ENCODE measurements at regions not wholly inside any gene's neighbourhood (a gene's known extent, or its start where the extent isn't known, plus 50 kb on each side); places are given as distances from the start of the nearest gene placed in this dataset.

DNA sequence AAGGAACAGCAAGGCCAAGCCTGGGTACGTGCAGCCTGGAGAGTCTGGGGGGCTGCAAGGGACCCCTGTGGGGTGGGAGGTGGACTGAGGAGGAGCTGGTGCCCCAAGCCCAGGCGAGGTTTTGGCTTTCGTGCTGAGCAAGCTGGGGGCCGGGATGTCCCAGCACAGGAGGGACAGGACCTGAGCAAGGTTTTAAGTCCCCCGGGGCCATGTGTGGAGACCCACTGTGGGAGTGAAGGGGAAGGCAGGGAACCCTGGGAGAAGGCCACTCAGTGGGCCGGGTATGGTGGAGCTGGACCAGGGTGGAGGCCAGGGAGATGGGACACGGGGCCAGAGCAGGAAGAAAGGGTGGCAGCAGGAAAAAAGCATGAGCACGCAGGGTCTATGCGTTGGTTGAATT, 419.2 kb upstream of the SULF2 start:
- intact Hi-C loops (cut with DNase I), result no loop called here
- no peak for ATAC-seq

GRCh38 chr20:48203252-48203651, 418.0 kb upstream of the SULF2 start:
- DNase-seq (no peak), ATAC-seq (no peak)
- no peak overlapping the region for H3K27ac ChIP-seq
- H3K27me3 ChIP-seq, result no peaks in the 10 kb centered on the region
- intact Hi-C loops (cut with DNase I), result no loop called here
- no peaks in the 10 kb centered on the region for H3K9me3 ChIP-seq
- no peak overlapping the region for H3K4me3 ChIP-seq
- TF ChIP-seq CTCF (IDR thresholded peaks at IDR 0.05) (no peak), POLR2A (IDR thresholded peaks at IDR 0.05) (no peak)
- 45% methylated on average over 6 of the region's 6 CpGs for WGBS (ENCODE audit: insufficient coverage, low coverage, low lambda C conversion rate, missing lambda C conversion rate)
- H3K36me3 ChIP-seq, result no peaks in the 10 kb centered on the region
- H3K4me1 ChIP-seq, result no peaks in the 10 kb centered on the region

More for the DNA sequence above, 419.2 kb upstream of the SULF2 start:
- Histone ChIP-seq H3K27me3 (no peaks in the 10 kb centered on the region), H3K27ac (no peak overlapping the region), H3K36me3 (no peaks in the 10 kb centered on the region), H3K4me1 (no peaks in the 10 kb centered on the region), H3K9me3 (no peaks in the 10 kb centered on the region), H3K4me3 (no peak overlapping the region)
- no peak for TF ChIP-seq POLR2A (IDR thresholded peaks at IDR 0.05)
- no peak for TF ChIP-seq CTCF (IDR thresholded peaks at IDR 0.05)
- no peak for DNase-seq
- 78% methylated on average over 7 of the region's 9 CpGs for WGBS (ENCODE audit: insufficient coverage, low coverage, low lambda C conversion rate, missing lambda C conversion rate)

DNA sequence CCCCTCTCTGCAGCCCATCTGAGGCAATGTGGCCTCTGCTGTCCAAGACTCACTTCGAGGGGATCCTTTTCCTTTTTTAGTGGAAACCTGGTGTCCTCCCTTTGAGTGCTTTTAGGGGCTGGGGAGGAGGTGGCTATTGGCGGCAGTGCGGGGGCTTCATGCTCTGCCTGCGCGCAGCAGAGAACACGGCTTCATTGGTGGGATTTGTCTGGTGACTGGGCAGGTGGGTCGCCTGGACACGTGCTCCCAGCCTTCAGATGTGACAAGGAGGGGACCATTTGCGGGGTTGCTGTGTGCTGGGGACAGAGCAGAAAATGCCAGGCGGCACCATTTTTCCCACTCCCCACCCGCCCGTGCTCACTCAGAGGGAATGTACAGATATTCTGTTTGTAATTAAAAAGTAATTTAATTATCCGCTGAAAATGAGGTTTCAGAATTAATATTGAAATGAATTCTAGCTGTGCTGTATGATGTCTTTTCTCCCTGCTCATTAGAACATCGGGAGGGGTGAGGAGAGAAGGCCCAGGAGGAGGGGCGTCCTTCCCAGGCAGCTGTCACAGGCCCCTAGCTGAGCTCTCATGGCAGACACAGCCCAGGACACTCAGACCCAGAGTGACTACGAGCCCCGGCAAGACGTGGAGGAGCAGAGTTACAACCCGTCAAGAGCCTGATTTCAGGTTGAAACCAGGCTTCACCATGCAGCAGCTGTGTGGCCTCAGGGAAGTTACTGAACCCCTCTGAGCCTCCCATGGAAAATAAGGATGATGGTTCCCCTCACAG, 417.2 kb upstream of the SULF2 start:
- no peak for TF ChIP-seq CTCF (IDR thresholded peaks at IDR 0.05)
- no peak for TF ChIP-seq POLR2A (IDR thresholded peaks at IDR 0.05)
- WGBS (ENCODE audit: insufficient coverage, low coverage, low lambda C conversion rate, missing lambda C conversion rate), result 76% methylated on average over 12 of the region's 19 CpGs
- no peaks in the 10 kb centered on the region for H3K4me1 ChIP-seq
- intact Hi-C loops (cut with DNase I), result no loop called here
- ATAC-seq, result no peak
- DNase-seq, result no peak
- H3K9me3 ChIP-seq, result no peaks in the 10 kb centered on the region
- no peaks in the 10 kb centered on the region for H3K36me3 ChIP-seq
- H3K27me3 ChIP-seq, result no peaks in the 10 kb centered on the region
- H3K4me3 ChIP-seq, result no peak overlapping the region
- H3K27ac ChIP-seq, result no peak overlapping the region

DNA sequence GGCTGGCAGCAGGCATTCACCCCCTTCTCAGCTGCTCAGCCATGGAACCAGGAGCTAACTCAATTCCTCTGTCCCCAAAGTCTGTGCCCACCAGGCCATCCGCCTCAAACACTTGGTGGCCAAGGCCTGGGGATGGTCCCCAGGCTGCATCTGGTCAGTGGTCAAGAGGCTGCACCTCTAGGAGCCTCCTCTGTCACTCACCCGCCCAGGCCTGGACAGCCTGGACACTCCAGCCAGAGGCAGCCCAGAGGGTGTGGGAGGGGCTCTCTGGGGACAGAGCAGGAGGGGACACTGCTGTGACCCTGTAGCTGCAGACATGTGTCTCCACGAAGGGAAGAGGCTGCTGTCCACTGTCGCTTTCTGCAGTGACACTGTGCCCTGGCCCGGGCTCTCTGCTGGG, 416.6 kb upstream of the SULF2 start:
- Histone ChIP-seq H3K27ac (no peak overlapping the region), H3K4me1 (no peaks in the 10 kb centered on the region), H3K36me3 (no peaks in the 10 kb centered on the region), H3K27me3 (no peaks in the 10 kb centered on the region), H3K4me3 (no peak overlapping the region), H3K9me3 (no peaks in the 10 kb centered on the region)
- intact Hi-C loops (cut with DNase I), result no loop called here
- TF ChIP-seq POLR2A (IDR thresholded peaks at IDR 0.05), result no peak
- no peak for TF ChIP-seq CTCF (IDR thresholded peaks at IDR 0.05)
- ATAC-seq (no peak), DNase-seq (no peak)
- no CpG with 5 or more reads among the region's 5 CpGs for WGBS (ENCODE audit: insufficient coverage, low coverage, low lambda C conversion rate, missing lambda C conversion rate)

All from right lobe of liver (tissue), 6 donors.